Effector memory CD8-positive, alpha-beta T cell (primary cell): ENCODE measurements at regions not wholly inside any gene's neighbourhood (a gene's known extent, or its start where the extent isn't known, plus 50 kb on each side); places are given as distances from the start of the nearest gene placed in this dataset.

Experiments used
- ATAC-seq: fragments of 150-1000 bp; cut with Tn5 transposase; replicated peaks from 2 replicates; pipeline ENCODE4 v1.10.0; 2021; ENCODE audit warnings: mild to moderate bottlenecking, moderate library complexity
- DNase-seq, 3 experiments: peaks; one replicate each; pipeline ENCODE4 v3.0.0; 2021
- H3K27ac Mint-ChIP-seq, 2 donors: one replicate each; pipeline ENCODE4 v1.8.0; 2022; ENCODE audit warnings: mild to moderate bottlenecking in 2 of 2, mixed read lengths in 2 of 2, moderate library complexity in 2 of 2
- H3K27me3 Mint-ChIP-seq, 2 donors: one replicate each; pipeline ENCODE4 v1.8.0; 2022; ENCODE audit warnings: mixed read lengths in 2 of 2
- H3K36me3 Mint-ChIP-seq: one replicate; pipeline ENCODE4 v1.8.0; 2022; ENCODE audit warnings: mild to moderate bottlenecking, moderate library complexity, mixed read lengths; ENCODE audit not compliant: insufficient read depth
- H3K4me1 Mint-ChIP-seq, 2 donors: one replicate each; pipeline ENCODE4 v1.8.0; 2022; ENCODE audit warnings: low read depth in 2 of 2, mixed read lengths in 2 of 2
- H3K4me3 Mint-ChIP-seq, 2 donors: one replicate each; pipeline ENCODE4 v1.8.0; 2022; ENCODE audit warnings: mild to moderate bottlenecking in 2 of 2, mixed read lengths in 2 of 2, moderate library complexity in 2 of 2
- H3K9me3 Mint-ChIP-seq, 2 donors: one replicate each; pipeline ENCODE4 v1.8.0; 2022; ENCODE audit warnings: mixed read lengths in 2 of 2

GRCh38 chr14:95818581-95818980 lies 58.1 kb upstream of the TUNAR start:
- Mint-ChIP-seq H3K4me3 (no peak overlapping the region), H3K27me3 (peaks cover 56 to 69% of the 10 kb centered on the region in 2 donors), H3K36me3 (no peaks in the 10 kb centered on the region), H3K27ac (no peak overlapping the region), H3K9me3 (no peaks in the 10 kb centered on the region), H3K4me1 (no peaks in the 10 kb centered on the region)
- DNase-seq (no peak), ATAC-seq (no peak)

- no peaks in the 10 kb centered on the region for H3K36me3 Mint-ChIP-seq
- no peak overlapping the region for H3K4me3 Mint-ChIP-seq
- no peak overlapping the region for H3K27ac Mint-ChIP-seq
- ATAC-seq (no peak), DNase-seq (no peak)
- H3K27me3 Mint-ChIP-seq: peaks cover 50 to 60% of the 10 kb centered on the region in 2 donors
- no peaks in the 10 kb centered on the region for H3K9me3 Mint-ChIP-seq
- H3K4me1 Mint-ChIP-seq: no peaks in the 10 kb centered on the region
These were observed 59.4 kb upstream of the TUNAR start for GRCh38 chr14:95817271-95817670.

GRCh38 chr14:95816539-95816938 lies 60.1 kb upstream of the TUNAR start:
- Mint-ChIP-seq H3K4me3 (no peak overlapping the region), H3K27me3 (peaks cover 50 to 59% of the 10 kb centered on the region in 2 donors), H3K36me3 (no peaks in the 10 kb centered on the region), H3K27ac (no peak overlapping the region), H3K9me3 (no peaks in the 10 kb centered on the region), H3K4me1 (no peaks in the 10 kb centered on the region)
- no peak for ATAC-seq
- no peak for DNase-seq

- H3K27me3 Mint-ChIP-seq: peaks cover 48 to 57% of the 10 kb centered on the region in 2 donors
- DNase-seq (no peak), ATAC-seq (no peak)
- H3K9me3 Mint-ChIP-seq: no peaks in the 10 kb centered on the region
- H3K27ac Mint-ChIP-seq: no peak overlapping the region
- no peak overlapping the region for H3K4me3 Mint-ChIP-seq
- no peaks in the 10 kb centered on the region for H3K4me1 Mint-ChIP-seq
- H3K36me3 Mint-ChIP-seq: no peaks in the 10 kb centered on the region
These were observed 61.4 kb upstream of the TUNAR start for GRCh38 chr14:95815226-95815690.

- Mint-ChIP-seq H3K9me3 (no peaks in the 10 kb centered on the region), H3K4me1 (no peaks in the 10 kb centered on the region), H3K36me3 (no peaks in the 10 kb centered on the region), H3K4me3 (no peak overlapping the region), H3K27ac (no peak overlapping the region), H3K27me3 (peaks cover 53 to 58% of the 10 kb centered on the region in 2 donors)
- ATAC-seq (no peak), DNase-seq (no peak)
These were observed 62.0 kb upstream of the TUNAR start for GRCh38 chr14:95814363-95815225.

GRCh38 chr14:95811813-95812212 lies 64.8 kb upstream of the TUNAR start:
- peaks cover 52 to 53% of the 10 kb centered on the region in 2 donors for H3K27me3 Mint-ChIP-seq
- ATAC-seq: no peak

GRCh38 chr14:95808371-95808770 lies 68.3 kb upstream of the TUNAR start:
- Mint-ChIP-seq H3K4me3 (no peak overlapping the region), H3K4me1 (no peaks in the 10 kb centered on the region), H3K9me3 (peaks cover 11 to 25% of the 10 kb centered on the region in 2 donors), H3K36me3 (no peaks in the 10 kb centered on the region), H3K27ac (no peak overlapping the region), H3K27me3 (peaks cover 31 to 40% of the 10 kb centered on the region in 2 donors)
- DNase-seq (no peak), ATAC-seq (no peak)

More at GRCh38 chr14:95811813-95812212, 64.8 kb upstream of the TUNAR start:
- Mint-ChIP-seq H3K27ac (no peak overlapping the region), H3K36me3 (no peaks in the 10 kb centered on the region), H3K4me3 (no peak overlapping the region), H3K4me1 (no peaks in the 10 kb centered on the region), H3K9me3 (peaks cover 3 to 7% of the 10 kb centered on the region in 2 donors)
- DNase-seq: no peak

- no peak for ATAC-seq
- DNase-seq: no peak
- no peaks in the 10 kb centered on the region for H3K9me3 Mint-ChIP-seq
- H3K4me1 Mint-ChIP-seq: no peaks in the 10 kb centered on the region
- no peaks in the 10 kb centered on the region for H3K36me3 Mint-ChIP-seq
- no peak overlapping the region for H3K4me3 Mint-ChIP-seq
- H3K27ac Mint-ChIP-seq: no peak overlapping the region
- H3K27me3 Mint-ChIP-seq: peaks cover 15 to 41% of the 10 kb centered on the region in 2 donors
These were observed 79.8 kb upstream of the TUNAR start for GRCh38 chr14:95796788-95797187.

- no peaks in the 10 kb centered on the region for H3K36me3 Mint-ChIP-seq
- no peak overlapping the region for H3K27ac Mint-ChIP-seq
- peaks cover 18 to 61% of the 10 kb centered on the region in 2 donors for H3K27me3 Mint-ChIP-seq
- ATAC-seq (no peak), DNase-seq (no peak)
- H3K9me3 Mint-ChIP-seq: peaks cover 0 to 6% of the 10 kb centered on the region in 2 donors
- H3K4me1 Mint-ChIP-seq: no peaks in the 10 kb centered on the region
- H3K4me3 Mint-ChIP-seq: no peak overlapping the region
These were observed 74.0 kb upstream of the TCL1A start for GRCh38 chr14:95787941-95788340.

- Mint-ChIP-seq H3K4me1 (no peaks in the 10 kb centered on the region), H3K27ac (no peak overlapping the region), H3K36me3 (no peaks in the 10 kb centered on the region), H3K27me3 (peaks cover 11 to 53% of the 10 kb centered on the region in 2 donors), H3K4me3 (no peak overlapping the region), H3K9me3 (peaks cover 0 to 5% of the 10 kb centered on the region in 2 donors)
- no peak for DNase-seq
- ATAC-seq: no peak
These were observed 72.6 kb upstream of the TCL1A start for GRCh38 chr14:95786566-95786965.

- Mint-ChIP-seq H3K36me3 (no peaks in the 10 kb centered on the region), H3K4me3 (no peak overlapping the region), H3K4me1 (no peaks in the 10 kb centered on the region), H3K27me3 (peaks cover 6 to 51% of the 10 kb centered on the region in 2 donors), H3K9me3 (no peaks in the 10 kb centered on the region), H3K27ac (no peak overlapping the region)
- DNase-seq: no peak
- no peak for ATAC-seq
These were observed 70.2 kb upstream of the TCL1A start for GRCh38 chr14:95784137-95784536.

GRCh38 chr14:95776798-95777534 lies 63.0 kb upstream of the TCL1A start:
- Mint-ChIP-seq H3K27me3 (peaks cover 48 to 78% of the 10 kb centered on the region in 2 donors), H3K9me3 (no peaks in the 10 kb centered on the region), H3K4me1 (no peaks in the 10 kb centered on the region), H3K36me3 (no peaks in the 10 kb centered on the region), H3K4me3 (no peak overlapping the region), H3K27ac (no peak overlapping the region)
- ATAC-seq (no peak), DNase-seq (no peak)

- ATAC-seq (no peak), DNase-seq (peak; percentile 30 to 36 (median 35))
- H3K27me3 Mint-ChIP-seq: peaks cover 58 to 79% of the 10 kb centered on the region in 2 donors
- no peaks in the 10 kb centered on the region for H3K9me3 Mint-ChIP-seq
- H3K4me1 Mint-ChIP-seq: peaks cover 0 to 2% of the 10 kb centered on the region in 2 donors
- no peak overlapping the region for H3K27ac Mint-ChIP-seq
- no peaks in the 10 kb centered on the region for H3K36me3 Mint-ChIP-seq
- no peak overlapping the region for H3K4me3 Mint-ChIP-seq
These were observed 60.6 kb upstream of the TCL1A start for GRCh38 chr14:95774265-95775160.
